ENCODE measurements at regions not wholly inside any gene's neighbourhood (a gene's known extent, or its start where the extent isn't known, plus 50 kb on each side); places are given as distances from the start of the nearest gene placed in this dataset.

DNA sequence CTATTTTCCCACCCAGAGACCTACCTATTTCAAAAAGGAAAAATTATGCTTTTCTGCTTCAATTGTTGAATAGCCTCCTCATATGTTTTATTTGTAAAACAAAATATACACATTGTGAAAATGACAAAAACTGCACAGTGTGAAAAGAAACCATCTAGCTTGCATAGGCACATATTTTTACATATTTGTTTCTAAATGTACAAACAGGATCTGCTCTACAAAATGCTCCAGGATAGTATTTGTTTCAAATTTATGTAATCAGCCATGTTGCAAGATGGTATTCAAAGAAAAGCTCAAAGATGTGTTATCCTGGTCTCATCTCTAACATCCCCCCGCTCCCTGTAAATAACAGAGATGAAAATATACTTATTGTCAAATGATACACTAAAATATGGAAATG lies 366.1 kb upstream of the MPDZ start:
- Histone ChIP-seq H3K4me3 (ENCODE audit: low read depth, low read length) (no peak overlapping the region), H3K36me3 (ENCODE audit: control insufficient read depth, insufficient read depth, low read length) (no peaks in the 10 kb centered on the region), H3K4me1 (ENCODE audit: control insufficient read depth, insufficient read depth, low read length) (no peaks in the 10 kb centered on the region), H3K27ac (ENCODE audit: low read depth, low read length) (no peak overlapping the region), H3K9me3 (ENCODE audit: control insufficient read depth, insufficient read depth, low read length) (peaks cover 7% of the 10 kb centered on the region), H3K27me3 (ENCODE audit: control insufficient read depth, insufficient read depth, low read length) (no peaks in the 10 kb centered on the region)
- peak in 1 of 6 donors; percentile 23 for DNase-seq (ENCODE audit: low read depth in 4 of 6, low spot score in 6 of 6)
- no CpG with 5 or more reads among the region's 1 CpG for WGBS (ENCODE audit: insufficient coverage)

DNA sequence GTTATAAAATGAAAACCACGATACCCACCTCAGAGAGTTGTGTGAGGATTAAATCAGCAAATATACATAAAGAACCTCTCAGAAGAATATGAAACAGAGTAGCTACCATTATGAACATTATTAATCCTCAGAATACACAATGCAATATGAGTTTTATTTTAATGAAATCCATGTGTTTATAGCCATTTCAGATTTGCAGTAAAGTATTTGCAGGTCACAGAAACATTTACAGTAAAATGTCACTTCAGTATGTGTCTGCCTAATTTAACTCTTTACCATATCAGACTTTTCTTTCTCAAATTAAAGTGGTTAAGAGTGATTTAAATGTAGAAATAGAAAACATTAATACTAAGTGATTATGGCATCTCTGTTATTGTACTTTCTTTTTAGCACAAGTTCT lies 365.2 kb upstream of the MPDZ start:
- Histone ChIP-seq H3K27ac (ENCODE audit: low read depth, low read length) (no peak overlapping the region), H3K27me3 (ENCODE audit: control insufficient read depth, insufficient read depth, low read length) (no peaks in the 10 kb centered on the region), H3K4me3 (ENCODE audit: low read depth, low read length) (no peak overlapping the region), H3K4me1 (ENCODE audit: control insufficient read depth, insufficient read depth, low read length) (no peaks in the 10 kb centered on the region), H3K36me3 (ENCODE audit: control insufficient read depth, insufficient read depth, low read length) (no peaks in the 10 kb centered on the region), H3K9me3 (ENCODE audit: control insufficient read depth, insufficient read depth, low read length) (peaks cover 7% of the 10 kb centered on the region)
- WGBS (ENCODE audit: insufficient coverage), result no CpG with 5 or more reads among the region's 1 CpG
- no peak for DNase-seq (ENCODE audit: low read depth in 4 of 6, low spot score in 6 of 6)

DNA sequence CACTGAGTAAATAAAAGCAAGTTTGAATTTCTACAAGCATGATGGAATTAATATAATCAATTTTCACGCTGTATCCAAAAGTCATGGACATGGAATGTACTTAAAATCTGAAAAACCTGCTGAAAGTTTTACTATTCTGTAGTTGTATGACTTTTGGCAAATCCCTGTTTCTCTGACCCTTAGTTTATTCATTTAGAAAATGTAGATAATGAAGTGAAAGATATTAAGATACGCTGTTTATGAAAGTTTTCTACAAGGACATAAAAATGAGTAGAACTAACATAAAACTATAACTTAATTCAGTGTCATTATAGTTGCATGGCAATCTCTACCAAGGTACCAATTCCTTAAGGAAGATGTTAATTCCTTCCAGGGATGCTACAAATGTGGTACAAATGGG lies 363.2 kb upstream of the MPDZ start:
- H3K27ac ChIP-seq (ENCODE audit: low read depth, low read length), result no peak overlapping the region
- H3K36me3 ChIP-seq (ENCODE audit: control insufficient read depth, insufficient read depth, low read length), result no peaks in the 10 kb centered on the region
- H3K27me3 ChIP-seq (ENCODE audit: control insufficient read depth, insufficient read depth, low read length), result no peaks in the 10 kb centered on the region
- H3K4me1 ChIP-seq (ENCODE audit: control insufficient read depth, insufficient read depth, low read length), result no peaks in the 10 kb centered on the region
- DNase-seq (ENCODE audit: low read depth in 4 of 6, low spot score in 6 of 6), result no peak
- no peak overlapping the region for H3K4me3 ChIP-seq (ENCODE audit: low read depth, low read length)
- no peaks in the 10 kb centered on the region for H3K9me3 ChIP-seq (ENCODE audit: control insufficient read depth, insufficient read depth, low read length)
- WGBS (ENCODE audit: insufficient coverage), result no CpG with 5 or more reads among the region's 2 CpGs

DNA sequence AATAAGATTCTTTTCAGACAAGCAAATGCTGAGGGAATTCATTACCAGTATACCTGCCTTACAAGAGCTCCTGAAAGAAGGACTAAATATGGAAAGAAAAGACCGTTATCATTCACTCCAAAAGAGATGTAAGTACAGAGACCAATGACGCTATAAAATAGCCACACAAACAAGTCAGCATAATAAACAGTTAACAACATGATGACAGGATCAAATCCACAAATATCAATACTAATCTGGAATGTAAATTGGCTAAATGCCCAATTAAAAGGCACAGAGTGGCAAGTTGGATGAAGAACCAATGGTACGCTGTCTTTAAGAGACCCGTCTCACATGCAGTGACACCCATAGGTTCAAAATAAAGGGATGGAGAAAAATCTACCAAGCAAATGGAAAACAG lies 349.6 kb upstream of the MPDZ start:
- H3K4me1 ChIP-seq (ENCODE audit: control insufficient read depth, insufficient read depth, low read length), result no peaks in the 10 kb centered on the region
- no peaks in the 10 kb centered on the region for H3K36me3 ChIP-seq (ENCODE audit: control insufficient read depth, insufficient read depth, low read length)
- H3K27me3 ChIP-seq (ENCODE audit: control insufficient read depth, insufficient read depth, low read length), result no peaks in the 10 kb centered on the region
- DNase-seq (ENCODE audit: low read depth in 4 of 6, low spot score in 6 of 6), result no peak
- H3K9me3 ChIP-seq (ENCODE audit: control insufficient read depth, insufficient read depth, low read length), result peaks cover 2% of the 10 kb centered on the region
- no peak overlapping the region for H3K27ac ChIP-seq (ENCODE audit: low read depth, low read length)
- no peak overlapping the region for H3K4me3 ChIP-seq (ENCODE audit: low read depth, low read length)
- no CpG with 5 or more reads among the region's 4 CpGs for WGBS (ENCODE audit: insufficient coverage)

DNA sequence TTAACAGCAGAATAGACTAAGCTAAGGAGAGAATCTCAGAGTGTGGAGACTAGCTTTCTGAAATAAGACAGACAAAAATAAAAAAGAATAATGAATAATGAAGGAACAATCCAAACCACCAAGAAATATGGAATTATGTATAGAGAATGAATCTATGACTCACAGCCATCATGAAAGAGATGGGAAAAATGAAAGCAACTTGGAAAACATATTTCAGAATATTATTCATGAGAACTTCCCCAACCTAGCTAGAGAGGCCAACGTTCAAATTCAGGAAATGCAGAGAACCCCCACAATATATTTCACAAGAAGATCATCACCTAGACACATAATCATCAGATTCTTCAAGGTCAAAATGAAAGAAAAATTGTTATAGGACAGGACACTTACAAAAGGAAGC lies 349.0 kb upstream of the MPDZ start:
- Histone ChIP-seq H3K27me3 (ENCODE audit: control insufficient read depth, insufficient read depth, low read length) (no peaks in the 10 kb centered on the region), H3K4me1 (ENCODE audit: control insufficient read depth, insufficient read depth, low read length) (no peaks in the 10 kb centered on the region), H3K27ac (ENCODE audit: low read depth, low read length) (no peak overlapping the region), H3K9me3 (ENCODE audit: control insufficient read depth, insufficient read depth, low read length) (peaks cover 2% of the 10 kb centered on the region), H3K36me3 (ENCODE audit: control insufficient read depth, insufficient read depth, low read length) (no peaks in the 10 kb centered on the region), H3K4me3 (ENCODE audit: low read depth, low read length) (no peak overlapping the region)
- WGBS (ENCODE audit: insufficient coverage), result no CpG with 5 or more reads among the region's 1 CpG
- no peak for DNase-seq (ENCODE audit: low read depth in 4 of 6, low spot score in 6 of 6)

DNA sequence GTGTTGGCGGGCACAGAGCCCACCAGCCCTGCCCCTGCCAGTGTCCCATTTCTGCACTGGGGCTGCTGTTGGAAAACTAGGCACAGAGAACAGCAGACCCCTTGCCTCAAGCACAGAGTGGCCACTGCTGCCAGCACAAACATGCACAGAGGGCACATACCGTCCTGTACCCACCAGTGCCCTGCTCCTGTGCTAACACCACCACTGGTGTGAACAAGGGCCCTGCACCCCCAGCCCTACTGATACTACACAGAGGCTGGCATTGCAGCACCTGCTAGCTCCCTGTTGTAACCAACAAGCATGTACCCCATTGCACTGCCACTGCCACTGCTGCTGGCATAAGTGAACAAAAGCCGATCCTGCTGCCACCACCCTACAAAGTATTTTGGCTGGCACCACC lies 348.0 kb upstream of the MPDZ start:
- Histone ChIP-seq H3K4me1 (ENCODE audit: control insufficient read depth, insufficient read depth, low read length) (no peaks in the 10 kb centered on the region), H3K27me3 (ENCODE audit: control insufficient read depth, insufficient read depth, low read length) (no peaks in the 10 kb centered on the region), H3K9me3 (ENCODE audit: control insufficient read depth, insufficient read depth, low read length) (peaks cover 2% of the 10 kb centered on the region), H3K36me3 (ENCODE audit: control insufficient read depth, insufficient read depth, low read length) (no peaks in the 10 kb centered on the region), H3K27ac (ENCODE audit: low read depth, low read length) (no peak overlapping the region), H3K4me3 (ENCODE audit: low read depth, low read length) (no peak overlapping the region)
- WGBS (ENCODE audit: insufficient coverage), result 77% methylated on average over 3 of the region's 3 CpGs
- no peak for DNase-seq (ENCODE audit: low read depth in 4 of 6, low spot score in 6 of 6)

DNA sequence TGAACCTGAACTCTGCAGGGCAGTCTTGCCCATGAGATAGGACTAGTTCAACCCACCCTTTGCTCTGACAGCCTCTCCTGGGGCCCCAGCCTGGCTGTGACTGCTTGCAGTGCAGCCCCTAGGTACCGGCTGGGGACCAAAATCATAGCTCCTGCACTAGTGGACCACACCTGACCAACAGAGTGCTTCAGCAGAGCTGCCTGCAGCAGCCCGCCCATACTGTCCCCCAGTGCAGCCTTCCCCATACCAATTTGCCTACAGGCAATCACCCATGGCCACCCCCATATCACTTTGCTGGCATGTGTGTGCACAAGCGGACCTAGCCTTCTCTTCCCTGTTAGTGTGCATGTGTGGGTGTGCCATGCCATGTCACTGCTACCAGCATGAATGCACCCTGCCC lies 347.6 kb upstream of the MPDZ start:
- 96% methylated on average over 2 of the region's 3 CpGs for WGBS (ENCODE audit: insufficient coverage)

DNA sequence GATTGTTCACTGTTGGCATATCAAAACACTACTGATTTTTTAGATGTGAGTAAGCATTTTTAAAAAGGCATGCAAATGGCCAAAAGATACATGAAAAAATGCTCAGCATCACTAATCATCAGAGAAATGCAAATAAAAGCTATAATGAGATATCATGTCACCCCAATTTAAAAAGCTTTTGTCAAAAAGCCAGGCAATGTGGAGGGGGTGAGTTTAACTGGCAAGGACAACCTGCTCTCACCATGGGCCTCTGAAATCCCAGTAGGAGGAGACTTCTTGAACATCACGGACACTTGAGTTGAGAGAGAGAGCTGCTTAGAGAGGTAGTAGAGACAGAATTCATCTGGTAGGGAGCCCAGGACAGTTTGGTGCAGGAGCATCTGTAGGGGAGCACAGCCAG lies 347.1 kb upstream of the MPDZ start:
- Histone ChIP-seq H3K27me3 (ENCODE audit: control insufficient read depth, insufficient read depth, low read length) (no peaks in the 10 kb centered on the region), H3K4me1 (ENCODE audit: control insufficient read depth, insufficient read depth, low read length) (no peaks in the 10 kb centered on the region), H3K36me3 (ENCODE audit: control insufficient read depth, insufficient read depth, low read length) (no peaks in the 10 kb centered on the region), H3K4me3 (ENCODE audit: low read depth, low read length) (no peak overlapping the region), H3K9me3 (ENCODE audit: control insufficient read depth, insufficient read depth, low read length) (peaks cover 2% of the 10 kb centered on the region), H3K27ac (ENCODE audit: low read depth, low read length) (no peak overlapping the region)
- WGBS (ENCODE audit: insufficient coverage), result 100% methylated on average over 1 of the region's 1 CpG
- DNase-seq (ENCODE audit: low read depth in 4 of 6, low spot score in 6 of 6), result no peak

More for the DNA sequence above, 347.6 kb upstream of the MPDZ start:
- Histone ChIP-seq H3K27me3 (ENCODE audit: control insufficient read depth, insufficient read depth, low read length) (no peaks in the 10 kb centered on the region), H3K4me1 (ENCODE audit: control insufficient read depth, insufficient read depth, low read length) (no peaks in the 10 kb centered on the region), H3K27ac (ENCODE audit: low read depth, low read length) (no peak overlapping the region), H3K36me3 (ENCODE audit: control insufficient read depth, insufficient read depth, low read length) (no peaks in the 10 kb centered on the region), H3K4me3 (ENCODE audit: low read depth, low read length) (no peak overlapping the region), H3K9me3 (ENCODE audit: control insufficient read depth, insufficient read depth, low read length) (peaks cover 2% of the 10 kb centered on the region)
- no peak for DNase-seq (ENCODE audit: low read depth in 4 of 6, low spot score in 6 of 6)

DNA sequence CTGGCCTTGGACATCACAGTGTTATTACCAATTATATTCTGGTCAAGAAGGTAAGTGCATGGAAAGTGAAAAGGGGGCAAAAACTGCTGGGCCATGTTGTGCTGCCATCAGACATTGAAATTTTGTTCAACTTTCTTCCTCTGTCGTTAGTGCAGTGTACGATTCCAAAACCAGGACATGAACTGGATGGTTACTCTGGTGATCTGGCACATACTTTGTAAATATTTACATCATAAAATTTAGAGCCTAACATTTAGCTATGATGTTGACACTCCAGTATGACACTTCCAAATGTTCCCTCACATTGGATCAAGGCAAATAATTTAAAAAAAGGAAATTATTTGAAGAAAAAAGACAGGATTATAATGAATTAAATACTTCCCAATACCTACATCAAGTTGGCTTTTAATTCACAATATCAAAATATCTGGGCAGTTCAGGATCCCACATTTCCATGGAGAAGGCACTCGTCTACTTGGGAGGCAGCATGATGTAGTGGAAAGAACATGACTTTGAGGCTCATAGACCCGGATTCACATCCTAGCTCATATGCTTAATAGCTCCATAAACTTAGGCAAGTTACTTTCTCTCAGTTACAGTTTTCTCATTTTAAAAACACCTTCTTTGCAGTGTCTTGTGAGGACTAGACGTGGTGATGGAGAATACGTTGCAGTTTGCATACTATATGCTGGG lies 342.5 kb upstream of the MPDZ start:
- peak in 1 of 6 donors; percentile 41 for DNase-seq (ENCODE audit: low read depth in 4 of 6, low spot score in 6 of 6)
- no peak overlapping the region for H3K27ac ChIP-seq (ENCODE audit: low read depth, low read length)
- no peaks in the 10 kb centered on the region for H3K9me3 ChIP-seq (ENCODE audit: control insufficient read depth, insufficient read depth, low read length)
- no peaks in the 10 kb centered on the region for H3K27me3 ChIP-seq (ENCODE audit: control insufficient read depth, insufficient read depth, low read length)
- H3K36me3 ChIP-seq (ENCODE audit: control insufficient read depth, insufficient read depth, low read length), result no peaks in the 10 kb centered on the region
- no peaks in the 10 kb centered on the region for H3K4me1 ChIP-seq (ENCODE audit: control insufficient read depth, insufficient read depth, low read length)
- no peak overlapping the region for H3K4me3 ChIP-seq (ENCODE audit: low read depth, low read length)
- WGBS (ENCODE audit: insufficient coverage), result no CpG with 5 or more reads among the region's 6 CpGs

DNA sequence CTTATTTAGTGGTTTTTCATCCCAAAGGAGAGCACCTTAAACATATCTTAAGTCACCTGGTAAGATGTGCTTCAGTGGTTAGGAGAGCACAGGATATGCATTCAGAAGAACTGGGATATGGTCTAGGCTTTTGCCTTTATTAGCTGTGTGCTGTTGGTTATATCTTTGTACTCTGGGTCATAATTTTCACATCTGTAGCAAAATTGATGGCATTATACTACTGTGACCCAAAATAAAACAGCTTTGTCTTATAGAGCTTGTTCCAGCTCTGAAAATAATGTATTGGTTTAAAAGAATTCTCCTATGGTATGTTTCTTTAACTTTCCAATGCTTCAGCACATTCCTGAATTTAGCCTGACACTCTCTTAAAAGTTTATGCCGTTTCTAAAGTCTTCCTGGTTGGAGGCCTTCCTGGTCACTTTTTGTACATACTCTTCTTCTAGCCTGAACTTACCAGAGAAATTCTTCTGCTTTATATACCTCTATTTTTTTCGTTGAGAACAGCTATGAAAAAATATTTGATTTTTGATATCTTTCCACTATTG lies 337.1 kb upstream of the MPDZ start:
- no peak overlapping the region for H3K4me3 ChIP-seq (ENCODE audit: low read depth, low read length)
- DNase-seq (ENCODE audit: low read depth in 4 of 6, low spot score in 6 of 6), result no peak
- WGBS (ENCODE audit: insufficient coverage), result no CpG with 5 or more reads among the region's 2 CpGs
- no peaks in the 10 kb centered on the region for H3K4me1 ChIP-seq (ENCODE audit: control insufficient read depth, insufficient read depth, low read length)
- no peaks in the 10 kb centered on the region for H3K27me3 ChIP-seq (ENCODE audit: control insufficient read depth, insufficient read depth, low read length)
- no peaks in the 10 kb centered on the region for H3K9me3 ChIP-seq (ENCODE audit: control insufficient read depth, insufficient read depth, low read length)
- H3K27ac ChIP-seq (ENCODE audit: low read depth, low read length), result no peak overlapping the region
- no peaks in the 10 kb centered on the region for H3K36me3 ChIP-seq (ENCODE audit: control insufficient read depth, insufficient read depth, low read length)

Measured in spinal cord (tissue), 9 donors.